HG03060 (cell line): ENCODE measurements at regions not wholly inside any gene's neighbourhood (a gene's known extent, or its start where the extent isn't known, plus 50 kb on each side); places are given as distances from the start of the nearest gene placed in this dataset.
A peak's percentile ranks its signal among the peaks of the same experiment; 100 is the strongest.

ENCODE experiments used
- ATAC-seq: cut with Tn5 transposase; IDR thresholded peaks from one replicate; pipeline ENCODE4 v1.9.1; 2021; ENCODE audit warnings: low read depth, moderate number of reproducible peaks; ENCODE audit not compliant: unreplicated experiment

DNA sequence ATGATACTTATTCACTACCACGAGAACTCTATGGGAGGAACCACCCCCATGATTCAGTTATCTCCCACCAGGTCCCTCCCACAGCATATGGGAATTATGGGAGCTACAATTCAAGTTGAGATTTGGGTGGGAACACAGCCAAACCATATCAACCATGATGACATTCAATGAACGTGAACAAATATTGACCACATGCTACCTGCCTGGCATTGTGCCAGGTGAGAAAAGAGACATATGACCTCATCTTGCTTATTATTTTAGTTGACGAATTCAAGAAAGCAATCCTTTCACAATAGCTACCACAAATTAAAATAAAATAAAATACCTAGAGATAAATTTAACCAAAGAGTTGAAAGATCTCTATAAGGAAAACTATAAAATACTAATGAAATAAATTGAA lies 286.5 kb upstream of the CRIM1 start:
- ATAC-seq: no peak

- ATAC-seq: no peak
Observed at GRCh38 chr2:36068086-36068485, 287.5 kb upstream of the CRIM1 start.

GRCh38 chr2:36060133-36060532 lies 295.4 kb upstream of the CRIM1 start:
- ATAC-seq: no peak

GRCh38 chr2:36059691-36060090 lies 295.9 kb upstream of the CRIM1 start:
- peak; percentile 100 for ATAC-seq

- no peak for ATAC-seq
Observed at GRCh38 chr2:36058953-36059352, 296.6 kb upstream of the CRIM1 start.

DNA sequence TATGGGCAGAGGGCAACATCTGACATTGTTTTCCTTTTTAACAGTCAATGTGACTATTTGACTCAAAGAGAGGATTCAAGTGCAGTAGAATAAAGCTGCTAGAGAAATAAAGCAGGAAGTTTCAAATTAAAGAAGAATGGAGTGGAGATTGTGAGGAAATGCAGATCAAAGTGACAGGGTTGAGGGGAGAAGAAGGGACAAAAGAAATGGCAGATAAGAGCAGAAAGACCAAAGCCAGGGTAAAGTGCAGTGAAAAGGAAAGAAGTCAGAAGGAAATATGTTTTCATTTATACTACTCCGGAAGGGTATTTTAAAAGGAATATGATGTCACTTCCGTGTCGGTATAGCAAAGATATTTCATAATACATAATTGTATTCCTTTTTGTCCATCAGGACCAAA lies 297.5 kb upstream of the CRIM1 start:
- no peak for ATAC-seq

- ATAC-seq: no peak
Observed at GRCh38 chr2:36052819-36053218, 302.8 kb upstream of the CRIM1 start.

- ATAC-seq: no peak
Observed at GRCh38 chr2:36044411-36044810, 311.2 kb upstream of the CRIM1 start.

- no peak for ATAC-seq
Observed at GRCh38 chr2:36035137-36035536, 320.4 kb upstream of the CRIM1 start.

DNA sequence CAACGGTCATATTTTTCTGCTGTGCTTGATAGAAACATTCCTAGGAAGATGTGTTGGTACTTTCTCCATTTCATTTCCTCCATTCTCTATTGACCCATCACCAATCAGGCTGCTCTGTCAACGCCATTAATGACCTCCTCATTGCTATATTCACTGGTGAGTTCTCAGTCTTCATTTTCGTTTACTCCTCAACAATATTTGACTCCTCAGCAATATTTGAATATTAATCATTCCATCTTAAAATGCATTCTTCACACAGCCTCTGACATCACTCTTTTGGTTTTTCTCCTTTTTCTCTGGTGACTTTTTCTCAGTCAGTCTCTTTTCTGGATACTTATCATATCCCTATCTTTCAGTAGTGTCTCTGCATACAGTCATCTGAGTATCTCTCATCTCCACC lies 323.5 kb upstream of the CRIM1 start:
- ATAC-seq: no peak

- no peak for ATAC-seq
Observed at GRCh38 chr2:36031471-36031870, 324.1 kb upstream of the CRIM1 start.

DNA sequence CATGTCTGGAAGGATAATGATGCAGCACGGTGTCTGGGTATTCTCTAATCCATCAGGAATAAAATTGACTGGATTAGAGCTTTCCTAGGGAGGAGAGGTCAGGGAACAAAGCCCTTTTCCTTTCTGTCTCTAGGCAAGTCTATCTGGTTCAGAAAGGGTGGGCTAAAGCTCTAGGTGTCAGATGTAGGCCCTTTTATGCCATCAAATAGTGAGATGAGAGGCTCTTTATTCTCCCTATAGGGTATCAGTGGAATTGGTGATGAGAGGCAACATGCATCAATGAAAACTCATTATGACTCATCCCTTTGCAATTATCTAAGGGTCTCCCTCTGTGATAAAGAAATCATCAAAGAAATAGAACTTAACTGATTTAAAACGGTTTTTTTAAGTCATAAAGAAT lies 328.0 kb upstream of the CRIM1 start:
- no peak for ATAC-seq

DNA sequence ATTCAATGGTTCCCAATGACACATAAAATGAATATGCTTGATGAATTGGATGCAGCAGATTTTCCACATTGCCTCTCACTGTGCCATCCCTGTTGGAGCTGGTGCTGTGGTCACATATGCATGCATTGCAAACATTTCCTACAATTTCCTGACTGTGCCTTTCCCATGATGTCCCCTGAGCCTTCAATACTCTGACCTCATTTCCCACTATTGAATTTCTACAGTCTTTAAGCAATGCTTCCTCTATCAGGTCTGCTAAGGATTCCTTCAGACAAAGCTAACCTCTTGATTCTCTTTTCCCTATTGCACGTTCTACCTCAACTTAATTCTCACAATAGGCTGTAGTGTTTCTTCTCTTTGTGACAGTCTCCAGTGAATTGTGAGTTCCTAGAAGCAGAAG lies 342.5 kb upstream of the CRIM1 start:
- no peak for ATAC-seq

DNA sequence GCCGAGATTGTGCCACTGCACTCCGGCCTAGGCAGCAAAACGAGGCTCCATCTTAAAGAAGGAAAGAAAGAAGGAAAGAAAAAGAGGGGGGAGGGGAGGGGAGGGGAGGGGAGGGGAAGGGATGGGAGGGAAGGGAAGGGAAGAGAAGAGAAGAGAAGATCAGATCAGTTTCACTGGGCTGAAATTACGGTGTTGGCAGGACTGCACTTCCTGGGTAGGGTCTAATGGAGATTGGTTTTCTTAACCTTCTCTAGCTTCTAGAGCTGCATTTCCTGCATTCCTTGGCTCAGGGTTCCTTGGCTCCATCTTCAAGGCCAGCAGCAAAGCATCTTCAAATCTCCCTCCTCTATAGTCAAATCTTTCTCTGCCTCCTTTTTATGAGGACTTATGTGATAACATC lies 349.1 kb upstream of the CRIM1 start:
- ATAC-seq: no peak

DNA sequence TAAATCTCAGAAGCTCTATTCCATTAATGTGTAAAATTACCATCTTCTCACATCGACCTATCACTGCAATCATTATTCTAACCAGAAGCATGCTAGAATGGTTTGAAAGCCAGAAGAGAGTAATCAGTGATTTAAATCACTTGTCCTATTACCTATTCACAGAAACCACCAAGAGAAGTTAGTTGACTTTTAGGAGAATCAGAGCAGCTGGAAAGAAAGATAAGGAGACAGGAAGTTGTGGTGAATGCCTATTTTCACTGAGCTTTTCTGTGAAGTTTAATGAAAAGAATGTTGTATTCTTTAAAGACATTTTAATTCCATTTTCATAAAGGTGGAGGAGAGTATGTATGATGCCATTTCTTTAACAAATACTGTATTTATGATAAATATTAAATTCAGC lies 352.6 kb upstream of the CRIM1 start:
- no peak for ATAC-seq

DNA sequence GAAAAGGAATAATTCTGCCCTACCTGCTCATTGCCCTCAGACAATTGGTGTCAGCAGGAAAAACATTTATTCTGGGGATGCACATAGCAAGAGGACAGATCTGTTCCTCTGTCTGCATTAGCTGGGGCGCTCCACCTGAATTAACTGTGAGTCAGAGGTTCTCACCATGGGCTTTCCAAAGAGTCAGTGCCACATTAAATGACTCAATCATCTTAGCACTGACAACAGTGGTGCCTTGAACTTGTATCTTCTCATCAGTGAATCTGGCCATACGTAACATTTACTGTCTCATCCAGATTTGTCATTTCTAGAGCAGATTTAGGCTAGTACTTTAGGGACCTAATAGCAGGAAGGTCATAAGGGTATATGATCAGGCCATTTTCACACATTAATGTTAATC lies 358.1 kb upstream of the CRIM1 start:
- ATAC-seq: no peak

- ATAC-seq: no peak
Observed at GRCh38 chr2:35989503-35989902, 366.1 kb upstream of the CRIM1 start.

- no peak for ATAC-seq
Observed at GRCh38 chr2:35989040-35989439, 366.5 kb upstream of the CRIM1 start.

DNA sequence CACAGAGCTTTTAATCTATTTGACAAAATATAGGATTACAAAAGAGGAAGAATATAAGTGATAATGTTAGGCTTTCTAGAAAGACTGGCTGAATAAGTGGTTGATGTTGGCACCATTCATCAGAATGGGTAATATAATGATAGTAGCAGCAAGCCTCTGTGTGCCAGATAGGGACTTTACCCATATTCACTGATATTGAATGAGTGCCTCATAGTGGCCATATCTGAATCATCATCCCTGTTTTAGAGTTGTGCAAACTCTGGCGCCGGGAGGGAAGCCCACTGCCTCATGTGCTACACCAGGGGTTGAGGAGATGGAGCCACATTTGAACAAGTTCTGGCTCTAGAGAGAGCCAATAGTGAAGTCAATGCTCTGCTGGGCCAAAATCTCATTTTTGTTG lies 368.7 kb upstream of the CRIM1 start:
- ATAC-seq: no peak

- peak; percentile 96 for ATAC-seq
Observed at GRCh38 chr2:35978218-35978617, 377.4 kb upstream of the CRIM1 start.

DNA sequence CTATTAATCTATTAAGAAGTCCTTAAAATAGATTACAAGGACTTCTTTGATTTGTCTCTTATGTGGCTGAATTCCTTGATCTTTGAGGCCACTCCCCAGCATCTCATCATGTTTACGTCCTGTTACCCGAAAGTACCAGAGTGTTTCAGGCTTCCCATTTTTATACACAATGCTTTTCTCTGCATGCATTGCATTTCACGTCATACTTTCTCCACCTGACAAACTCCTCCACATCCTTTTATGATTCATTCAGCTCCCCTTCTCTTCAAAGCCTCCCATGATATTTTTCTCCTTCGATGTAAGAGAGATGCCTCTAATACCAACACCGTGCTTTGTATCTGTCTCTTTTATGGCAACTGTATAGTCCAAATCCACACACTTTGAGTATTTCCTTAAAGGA lies 379.0 kb upstream of the CRIM1 start:
- ATAC-seq: no peak

- ATAC-seq: no peak
Observed at GRCh38 chr2:35973737-35974132, 381.8 kb upstream of the CRIM1 start.

- peak; percentile 72 for ATAC-seq
Observed at GRCh38 chr2:35973132-35973736, 382.3 kb upstream of the CRIM1 start.
